ENCODE measurements at regions not wholly inside any gene's neighbourhood (a gene's known extent, or its start where the extent isn't known, plus 50 kb on each side); places are given as distances from the start of the nearest gene placed in this dataset.

- H3K4me1 ChIP-seq (ENCODE audit: control insufficient read depth in 2 of 2, insufficient read depth in 2 of 2, low read length in 2 of 2), result no peaks in the 10 kb centered on the region
- DNase-seq (no peak), ATAC-seq (ENCODE audit: low read depth) (no peak)
- intact Hi-C loops (cut with micrococcal nuclease), result no loop called here
- no peak overlapping the region for H3K27ac Mint-ChIP-seq
- H3K9me3 ChIP-seq (ENCODE audit: control extremely low read depth in 1 of 3, control insufficient read depth in 2 of 3, insufficient read depth in 1 of 3, low read length in 2 of 3), result no peaks in the 10 kb centered on the region
- H3K27ac ChIP-seq (ENCODE audit: low read length in 2 of 2), result no peak overlapping the region
- TF ChIP-seq EZH2 (IDR thresholded peaks at IDR 0.05; ENCODE audit: borderline replicate concordance, insufficient read depth, low read depth, low read length, poor library complexity, severe bottlenecking) (no peak), CTCF (IDR thresholded peaks at IDR 0.05) (no peak)
- H3K4me2 ChIP-seq (replicated peaks; ENCODE audit: low read depth, low read length, poor library complexity, severe bottlenecking), result no peak overlapping the region
- H3K9ac ChIP-seq (ENCODE audit: low read length), result no peak overlapping the region
- no peaks in the 10 kb centered on the region for H3K36me3 ChIP-seq (replicated peaks in 1 of 2; ENCODE audit: control extremely low read depth in 1 of 2, control insufficient read depth in 1 of 2, extremely low read depth in 1 of 2, insufficient read depth in 2 of 2, low read length in 1 of 2)
- no peak overlapping the region for H3K4me3 Mint-ChIP-seq
- H3K4me3 ChIP-seq (ENCODE audit: control extremely low read depth in 1 of 5, extremely low read depth in 1 of 5, insufficient read depth in 1 of 5, low read depth in 2 of 5, low read length in 4 of 5), result no peak overlapping the region
- ChIA-PET CTCF (no interaction called here), POLR2A (no interaction called here)
- H4K20me1 ChIP-seq (ENCODE audit: control insufficient read depth, insufficient read depth, low read length, poor library complexity, severe bottlenecking), result no peaks in the 10 kb centered on the region
- no peaks in the 10 kb centered on the region for H3K9me3 Mint-ChIP-seq (ENCODE audit: insufficient read depth)
- no peaks in the 10 kb centered on the region for H3K4me1 Mint-ChIP-seq
- H3K27me3 Mint-ChIP-seq, result no peaks in the 10 kb centered on the region
- 84% methylated on average over 2 of the region's 3 CpGs for WGBS (ENCODE audit: insufficient coverage)
- H3K79me2 ChIP-seq (ENCODE audit: control insufficient read depth, insufficient read depth, low read length), result no peaks in the 10 kb centered on the region
- H2AFZ ChIP-seq (ENCODE audit: insufficient read depth, low read depth, low read length, poor library complexity, severe bottlenecking), result no peak overlapping the region
- no peaks in the 10 kb centered on the region for H3K27me3 ChIP-seq (replicated peaks in 1 of 4; ENCODE audit: control extremely low read depth in 1 of 4, control insufficient read depth in 3 of 4, insufficient read depth in 4 of 4, low read length in 3 of 4)
These were observed 289.4 kb downstream of the PRL start for GRCh38 chr6:22007469-22007868.

- Mint-ChIP-seq H3K4me3 (no peak overlapping the region), H3K27me3 (no peaks in the 10 kb centered on the region), H3K27ac (no peak overlapping the region), H3K4me1 (no peaks in the 10 kb centered on the region), H3K9me3 (ENCODE audit: insufficient read depth) (no peaks in the 10 kb centered on the region)
- no peak for DNase-seq
- Histone ChIP-seq H3K9ac (ENCODE audit: low read length) (no peak overlapping the region), H3K79me2 (ENCODE audit: control insufficient read depth, insufficient read depth, low read length) (no peaks in the 10 kb centered on the region), H3K27ac (ENCODE audit: low read length in 2 of 2) (no peak overlapping the region), H4K20me1 (ENCODE audit: control insufficient read depth, insufficient read depth, low read length, poor library complexity, severe bottlenecking) (no peaks in the 10 kb centered on the region), H2AFZ (ENCODE audit: insufficient read depth, low read depth, low read length, poor library complexity, severe bottlenecking) (no peak overlapping the region), H3K4me2 (replicated peaks; ENCODE audit: low read depth, low read length, poor library complexity, severe bottlenecking) (no peak overlapping the region), H3K4me1 (ENCODE audit: control insufficient read depth in 2 of 2, insufficient read depth in 2 of 2, low read length in 2 of 2) (no peaks in the 10 kb centered on the region), H3K27me3 (replicated peaks in 1 of 4; ENCODE audit: control extremely low read depth in 1 of 4, control insufficient read depth in 3 of 4, insufficient read depth in 4 of 4, low read length in 3 of 4) (no peaks in the 10 kb centered on the region), H3K36me3 (replicated peaks in 1 of 2; ENCODE audit: control extremely low read depth in 1 of 2, control insufficient read depth in 1 of 2, extremely low read depth in 1 of 2, insufficient read depth in 2 of 2, low read length in 1 of 2) (no peaks in the 10 kb centered on the region), H3K9me3 (ENCODE audit: control extremely low read depth in 1 of 3, control insufficient read depth in 2 of 3, insufficient read depth in 1 of 3, low read length in 2 of 3) (no peaks in the 10 kb centered on the region), H3K4me3 (ENCODE audit: control extremely low read depth in 1 of 5, extremely low read depth in 1 of 5, insufficient read depth in 1 of 5, low read depth in 2 of 5, low read length in 4 of 5) (no peak overlapping the region)
- no peak for ATAC-seq (ENCODE audit: low read depth)
- CTCF ChIA-PET, result no interaction called here
- POLR2A ChIA-PET, result no interaction called here
- TF ChIP-seq CTCF (IDR thresholded peaks at IDR 0.05) (no peak), EZH2 (IDR thresholded peaks at IDR 0.05; ENCODE audit: borderline replicate concordance, insufficient read depth, low read depth, low read length, poor library complexity, severe bottlenecking) (no peak)
- intact Hi-C loops (cut with micrococcal nuclease), result no loop called here
- WGBS (ENCODE audit: insufficient coverage), result 75% methylated on average over 1 of the region's 3 CpGs
These were observed 288.5 kb downstream of the PRL start for GRCh38 chr6:22008248-22008836.

All from B cell (primary cell).